NCI-H128 (cell line): ENCODE measurements at regions not wholly inside any gene's neighbourhood (a gene's known extent, or its start where the extent isn't known, plus 50 kb on each side); places are given as distances from the start of the nearest gene placed in this dataset.

ENCODE experiments used
- DNase-seq: peaks from one replicate; lab custom pipeline; 2025; ENCODE audit not compliant: unreplicated experiment; lab: John Stamatoyannopoulos, UW

- DNase-seq: no peak
These were observed 440.8 kb upstream of the MYT1L start for GRCh38 chr2:2771721-2772411.

GRCh38 chr2:2769481-2770431 is 438.7 kb upstream of the MYT1L start:
- DNase-seq: no peak

DNA sequence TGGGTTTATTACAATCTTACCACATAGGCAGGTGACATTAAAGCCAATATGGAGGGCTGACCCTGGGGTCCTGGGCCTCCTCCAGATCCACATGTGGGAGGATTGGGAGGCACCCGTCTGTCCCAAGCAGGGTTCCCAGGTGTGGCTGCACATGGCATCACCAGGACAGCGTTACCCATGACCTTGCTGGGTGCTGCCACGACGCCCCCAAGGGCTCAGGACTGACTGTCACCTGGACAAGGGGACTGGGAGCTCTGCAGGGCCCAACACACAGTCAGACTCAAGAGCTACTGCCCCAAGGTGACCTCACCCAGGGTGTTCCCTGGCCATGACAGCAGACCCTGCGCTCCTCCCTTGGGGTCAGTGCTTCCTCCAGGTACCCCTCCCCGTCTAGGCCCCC is 437.4 kb upstream of the MYT1L start:
- DNase-seq: no peak

DNA sequence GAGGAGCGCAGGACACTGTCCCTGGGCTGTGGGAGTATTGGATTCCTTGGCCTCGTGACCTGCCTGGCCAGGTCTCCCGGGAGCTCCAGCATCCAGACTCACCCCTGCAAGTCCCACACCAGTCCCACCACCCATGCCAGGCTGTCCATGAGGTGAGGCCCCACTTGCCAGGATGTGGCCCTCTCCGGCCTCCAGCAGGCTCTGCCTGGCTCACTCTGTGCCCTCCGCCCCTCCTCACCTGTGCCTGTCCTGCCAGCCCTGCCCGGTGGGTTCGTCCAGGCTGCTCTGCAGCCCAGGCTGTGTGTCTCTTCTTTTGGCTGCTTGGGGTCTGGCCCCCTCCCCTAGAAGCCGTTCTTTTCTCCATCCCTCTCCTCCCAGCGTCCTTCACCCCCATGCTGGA is 436.8 kb upstream of the MYT1L start:
- no peak for DNase-seq

- DNase-seq: no peak
These were observed 434.9 kb upstream of the MYT1L start for GRCh38 chr2:2765839-2766495.

DNA sequence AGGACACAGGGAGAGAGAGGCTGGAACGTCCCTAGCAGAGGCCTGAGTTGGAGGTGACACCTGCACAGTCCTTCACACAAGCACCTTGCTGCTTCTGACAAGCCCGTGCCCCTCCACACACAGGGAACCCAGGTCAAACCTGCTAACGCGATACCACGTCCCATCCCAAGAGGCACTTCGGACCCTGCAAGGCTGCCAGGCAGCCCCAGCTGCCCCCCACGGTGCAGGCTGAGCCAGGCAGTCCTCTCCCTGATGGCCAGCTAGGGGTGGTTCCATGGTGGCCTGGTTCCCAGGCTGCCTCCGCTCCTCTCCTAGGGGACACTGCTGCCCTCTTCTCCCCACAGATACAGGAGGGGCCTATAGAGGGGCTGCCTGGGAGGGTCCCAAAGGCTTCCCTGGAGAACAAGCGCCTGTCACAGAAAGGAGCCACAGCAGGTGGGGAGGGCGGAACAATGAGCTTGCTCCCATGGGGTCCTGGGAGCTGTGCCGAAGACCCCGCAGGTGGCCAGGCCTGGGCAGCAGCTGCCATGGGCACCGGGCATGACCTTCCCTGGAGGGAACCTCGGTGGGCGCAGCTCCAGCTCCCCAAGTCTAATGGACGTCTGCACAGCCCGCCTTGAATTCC is 434.2 kb upstream of the MYT1L start:
- DNase-seq: no peak

DNA sequence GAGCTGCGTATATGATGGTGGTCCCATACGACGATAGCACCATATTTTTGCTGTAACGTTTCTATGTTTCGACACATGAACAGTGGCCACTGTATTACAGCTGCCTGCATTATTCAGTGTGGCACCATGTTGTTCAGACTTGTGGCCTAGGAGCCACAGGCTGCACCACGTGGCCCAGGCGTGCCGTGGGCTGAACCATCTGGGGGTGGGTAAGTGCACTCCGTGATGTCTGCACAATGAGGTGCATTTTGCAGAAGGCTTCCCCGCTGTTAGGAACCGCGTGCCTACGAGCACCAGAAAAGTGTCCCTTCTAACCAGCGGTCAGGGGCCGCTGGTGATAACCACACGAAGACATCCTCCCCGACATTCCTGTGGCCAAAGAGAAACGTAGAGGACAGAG is 433.7 kb upstream of the MYT1L start:
- no peak for DNase-seq

DNA sequence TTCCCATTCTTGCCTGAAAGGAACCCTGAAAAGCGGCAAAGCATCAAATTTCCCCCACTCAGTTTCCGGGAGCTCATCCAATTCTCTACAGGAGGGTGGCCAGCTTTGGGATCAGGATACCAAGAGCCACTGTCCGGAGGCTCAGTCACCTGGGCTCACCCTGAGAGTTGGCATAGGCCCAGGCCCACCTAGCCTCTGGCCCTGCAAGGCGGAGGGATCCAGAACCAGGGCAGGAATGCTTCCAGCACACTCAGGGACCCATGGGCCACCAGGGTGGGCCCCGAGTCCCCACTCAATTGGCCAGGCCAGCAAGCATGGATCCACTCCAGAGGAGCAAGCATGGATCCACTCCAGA is 432.9 kb upstream of the MYT1L start:
- DNase-seq: no peak

GRCh38 chr2:2763351-2764000 is 432.4 kb upstream of the MYT1L start:
- DNase-seq: no peak

DNA sequence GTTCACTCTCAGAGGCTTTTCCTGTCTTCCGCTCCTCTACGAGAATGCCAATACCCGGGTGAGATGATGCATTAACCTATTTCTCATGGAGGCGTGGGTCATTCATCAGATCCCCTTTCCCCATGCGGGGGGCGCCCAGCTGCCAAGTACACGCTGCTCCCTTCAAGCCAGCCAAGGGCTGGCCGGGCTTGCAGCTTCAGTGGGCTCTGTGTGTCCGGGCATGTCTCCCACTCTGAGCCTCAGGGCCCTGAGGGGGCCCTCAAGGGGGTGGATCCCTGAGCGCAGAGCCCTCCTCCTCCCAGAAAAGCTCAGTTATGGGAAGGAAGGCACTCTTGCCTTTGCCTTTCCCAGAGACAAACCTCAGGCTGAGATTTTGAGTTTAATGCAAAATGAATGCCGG is 431.8 kb upstream of the MYT1L start:
- DNase-seq: no peak

DNA sequence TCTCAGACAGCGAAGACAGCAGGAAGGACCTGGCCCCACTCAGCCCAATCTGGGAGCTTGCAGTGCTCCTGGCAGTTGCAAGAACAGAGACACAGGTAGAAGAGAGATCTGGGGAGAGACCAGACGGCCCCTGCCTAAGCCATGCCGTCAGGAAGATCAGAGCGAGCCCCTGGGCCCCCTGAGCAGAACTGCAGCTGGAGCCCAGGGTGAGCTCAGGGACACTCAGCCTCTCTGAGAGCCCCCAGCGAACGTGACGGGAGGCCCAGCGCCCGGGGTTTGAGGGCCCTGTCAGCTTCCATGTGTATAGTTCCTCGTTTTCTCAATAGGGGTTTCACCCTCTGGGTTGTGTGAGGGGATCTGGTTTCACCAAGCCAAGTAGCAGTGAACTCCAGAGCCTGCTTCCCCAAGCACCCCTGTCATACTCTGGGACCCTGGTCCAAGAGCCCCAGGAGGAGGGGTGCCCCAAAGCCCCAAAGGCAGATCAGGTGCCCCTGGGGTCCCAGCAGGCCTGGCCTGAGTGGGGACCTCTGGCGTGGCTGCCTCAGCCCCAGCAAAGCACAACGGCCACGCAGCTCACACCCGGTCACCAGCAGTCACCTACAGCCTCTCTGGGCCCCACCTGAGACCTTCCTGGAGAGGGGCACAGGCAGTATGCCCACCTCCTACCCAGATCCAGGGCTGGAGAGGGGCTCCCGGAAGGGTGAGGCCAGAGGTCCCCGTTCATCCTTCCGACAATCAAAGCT is 431.3 kb upstream of the MYT1L start:
- no peak for DNase-seq

GRCh38 chr2:2758793-2759367 is 427.8 kb upstream of the MYT1L start:
- DNase-seq: no peak

- no peak for DNase-seq
These were observed 426.7 kb upstream of the MYT1L start for GRCh38 chr2:2757764-2758163.

- no peak for DNase-seq
These were observed 425.8 kb upstream of the MYT1L start for GRCh38 chr2:2756886-2757285.

- DNase-seq: no peak
These were observed 424.9 kb upstream of the MYT1L start for GRCh38 chr2:2755990-2756389.

GRCh38 chr2:2754940-2755339 is 423.9 kb upstream of the MYT1L start:
- no peak for DNase-seq

DNA sequence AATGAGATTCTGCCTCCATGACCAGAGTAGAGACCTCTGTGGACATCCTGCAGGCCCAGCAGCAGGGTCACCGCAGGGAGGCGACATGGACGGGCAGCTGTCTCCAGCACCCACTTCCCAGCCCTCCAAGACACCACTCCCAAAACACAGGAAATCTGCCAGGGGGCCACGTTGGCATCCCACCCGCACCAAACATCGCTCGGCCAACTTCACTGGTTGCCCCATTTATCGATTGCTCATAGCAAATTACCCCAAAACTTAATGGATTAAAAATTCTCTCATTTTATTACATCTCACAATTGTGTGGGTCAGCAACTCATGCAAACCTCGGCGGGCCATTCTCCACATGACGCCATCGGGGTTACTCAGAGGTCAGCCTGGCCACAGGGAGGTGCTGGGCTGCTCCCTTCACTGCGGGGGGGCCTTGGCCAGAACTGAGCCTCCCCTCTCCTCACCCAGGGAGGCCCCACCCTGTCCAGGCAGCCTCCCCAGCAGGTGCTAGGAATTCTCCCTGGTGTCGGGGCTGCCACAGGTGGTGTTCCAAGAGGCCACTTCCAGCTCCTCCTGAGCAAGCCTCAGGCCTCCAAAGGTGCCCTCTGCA is 420.7 kb upstream of the MYT1L start:
- DNase-seq: no peak

DNA sequence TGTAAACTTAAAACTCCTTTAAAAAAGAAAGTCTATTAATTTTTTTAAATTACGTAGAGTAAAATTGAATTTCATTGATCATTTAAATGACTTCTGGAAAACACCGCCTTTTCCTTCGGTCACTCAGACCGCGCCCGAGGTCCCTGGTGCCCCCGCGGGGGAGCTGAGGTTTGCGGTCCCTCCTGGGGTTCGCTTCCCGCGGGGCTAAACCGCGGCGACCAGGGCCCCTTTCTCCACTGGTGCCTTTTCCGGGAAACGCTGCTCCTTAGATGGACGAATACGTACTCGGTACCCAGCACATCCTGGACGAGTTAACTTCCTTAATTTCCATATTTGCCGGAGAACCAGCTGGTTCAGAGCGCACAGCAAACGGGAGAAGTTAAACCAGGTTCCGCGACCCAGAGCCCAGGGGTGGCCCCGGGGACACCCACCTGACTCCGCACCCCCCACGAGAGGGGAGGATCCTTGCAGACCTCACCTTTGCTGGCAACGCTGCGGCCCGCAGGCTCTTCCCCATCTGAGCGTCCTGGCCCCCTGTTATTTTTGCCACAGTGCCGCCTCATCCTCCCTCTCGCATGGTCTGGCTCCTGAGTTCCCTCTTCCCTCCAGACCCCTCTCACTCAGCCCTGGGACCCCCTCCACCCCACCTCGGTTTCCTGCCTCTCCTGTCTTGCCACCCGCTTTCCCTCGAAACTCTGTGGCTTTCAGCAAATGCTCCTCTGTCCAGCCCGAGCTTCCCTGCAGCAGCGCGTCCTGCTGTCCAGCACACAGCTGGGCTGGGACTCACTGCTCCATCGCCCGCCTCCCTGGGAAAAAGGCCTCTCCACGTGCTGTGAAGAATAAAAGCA is 420.0 kb upstream of the MYT1L start:
- no peak for DNase-seq

- no peak for DNase-seq
These were observed 418.1 kb upstream of the MYT1L start for GRCh38 chr2:2749206-2749598.
